SU-DHL-6 (cell line): ENCODE measurements at regions not wholly inside any gene's neighbourhood (a gene's known extent, or its start where the extent isn't known, plus 50 kb on each side); places are given as distances from the start of the nearest gene placed in this dataset.

Experiments used
- H2AFZ ChIP-seq: fragments of 200-600 bp; sonication (generic); 2 replicates; pipeline ENCODE4 v1.6.1; 2014; ENCODE audit warnings: low read depth, mild to moderate bottlenecking, moderate library complexity, mixed read lengths, antibody characterized with exemption, low read length; ENCODE audit not compliant: severe bottlenecking
- H3F3A ChIP-seq: fragments of 200-600 bp; shearing (Covaris generic); 2 replicates; pipeline ENCODE4 v1.6.0; 2016; ENCODE audit warnings: antibody characterized with exemption, mild to moderate bottlenecking; ENCODE audit not compliant: insufficient read depth
- H3K27ac ChIP-seq: fragments of 200-600 bp; sonication (generic); 2 replicates; pipeline ENCODE4 v1.5.1; 2016; ENCODE audit warnings: low read depth, mild to moderate bottlenecking, low read length, moderate library complexity, mixed read lengths
- H3K27me3 ChIP-seq: fragments of 200-600 bp; sonication (generic), shearing (Covaris generic); 2 replicates; pipeline ENCODE4 v1.6.0; 2014; ENCODE audit warnings: mild to moderate bottlenecking, low read length
- H3K36me3 ChIP-seq: fragments of 200-600 bp; sonication (generic); 2 replicates; pipeline ENCODE4 v1.6.1; 2014; ENCODE audit warnings: mild to moderate bottlenecking, low read length, mixed read lengths
- H3K4me2 ChIP-seq: fragments of 300-600, 200-600 bp; shearing (Covaris generic), sonication (generic); 2 replicates; pipeline ENCODE4 v1.6.0; 2014; ENCODE audit warnings: low read length, low read depth, mild to moderate bottlenecking; ENCODE audit not compliant: poor library complexity, severe bottlenecking
- H3K4me3 ChIP-seq: fragments of 200-600 bp; sonication (generic); 2 replicates; pipeline ENCODE4 v1.5.1; 2014; ENCODE audit warnings: antibody characterized with exemption, low read length, mild to moderate bottlenecking, mixed read lengths; ENCODE audit not compliant: insufficient read depth, poor library complexity, severe bottlenecking
- H3K79me2 ChIP-seq: fragments of 200-600 bp; sonication (generic); 2 replicates; pipeline ENCODE4 v1.6.1; 2014; ENCODE audit warnings: mild to moderate bottlenecking, low read length, moderate library complexity; ENCODE audit not compliant: insufficient read depth
- H3K9ac ChIP-seq: fragments of 200-600 bp; sonication (generic); 2 replicates; pipeline ENCODE4 v1.7.0; 2014; ENCODE audit warnings: mild to moderate bottlenecking, low read length
- H3K9me2 ChIP-seq: fragments of 200-600 bp; sonication (generic); replicated peaks from 2 replicates; pipeline ENCODE4 v1.6.1; 2014; ENCODE audit warnings: low read length; ENCODE audit not compliant: insufficient read depth
- H3K9me3 ChIP-seq: fragments of 200-600 bp; sonication (generic); 2 replicates; pipeline ENCODE4 v1.6.1; 2014; ENCODE audit warnings: low read length, mixed read lengths; ENCODE audit not compliant: insufficient read depth
- H4K20me1 ChIP-seq: fragments of 200-600 bp; sonication (generic); 2 replicates; pipeline ENCODE4 v1.6.1; 2014; ENCODE audit warnings: low read depth, mild to moderate bottlenecking, antibody characterized with exemption, low read length, moderate library complexity, mixed read lengths
- CTCF ChIP-seq: fragments of 200-600 bp; sonication (generic); IDR thresholded peaks from one replicate; pipeline ENCODE4 v1.5.1; 2017; ENCODE audit warnings: antibody characterized with exemption, mild to moderate bottlenecking, low read length, moderate library complexity; ENCODE audit not compliant: insufficient read depth, poor library complexity, severe bottlenecking
- EZH2phosphoT487 ChIP-seq: fragments of 200-600 bp; sonication (generic), shearing (Covaris generic); conservative IDR thresholded peaks from 2 replicates; pipeline ENCODE4 v1.6.1; 2018; ENCODE audit warnings: mild to moderate bottlenecking, antibody characterized with exemption, low read length, moderate library complexity, mixed read lengths

GRCh38 chr22:27616033-27616432, 185.5 kb downstream of the MN1 start:
- H3K9ac ChIP-seq = no peak overlapping the region

GRCh38 chr22:27617214-27617881, 184.2 kb downstream of the MN1 start:
- no peak overlapping the region for H3K9ac ChIP-seq
- H3K79me2 ChIP-seq = no peaks in the 10 kb centered on the region
- no peaks in the 10 kb centered on the region for H3F3A ChIP-seq
- H3K4me2 ChIP-seq = no peak overlapping the region
- H4K20me1 ChIP-seq = no peaks in the 10 kb centered on the region
- no peaks in the 10 kb centered on the region for H3K9me2 ChIP-seq
- H2AFZ ChIP-seq = no peak overlapping the region
- H3K27me3 ChIP-seq = no peaks in the 10 kb centered on the region
- TF ChIP-seq CTCF = no peak
- H3K4me3 ChIP-seq = no peak overlapping the region
- H3K27ac ChIP-seq = no peak overlapping the region
- no peaks in the 10 kb centered on the region for H3K9me3 ChIP-seq
- H3K36me3 ChIP-seq = no peaks in the 10 kb centered on the region

More at GRCh38 chr22:27616033-27616432, 185.5 kb downstream of the MN1 start:
- Histone ChIP-seq H3K4me3 (no peak overlapping the region), H3K27me3 (no peaks in the 10 kb centered on the region), H2AFZ (no peak overlapping the region), H3K9me2 (no peaks in the 10 kb centered on the region), H4K20me1 (no peaks in the 10 kb centered on the region), H3K79me2 (no peaks in the 10 kb centered on the region), H3K4me2 (no peak overlapping the region), H3K9me3 (no peaks in the 10 kb centered on the region), H3F3A (no peaks in the 10 kb centered on the region), H3K27ac (no peak overlapping the region), H3K36me3 (no peaks in the 10 kb centered on the region)
- TF ChIP-seq EZH2phosphoT487 (no peak), CTCF (no peak)

- Histone ChIP-seq H3K79me2 (no peaks in the 10 kb centered on the region), H3K27ac (no peak overlapping the region), H3K9me2 (no peaks in the 10 kb centered on the region), H3K4me2 (no peak overlapping the region), H3K4me3 (no peak overlapping the region), H3K36me3 (no peaks in the 10 kb centered on the region), H4K20me1 (no peaks in the 10 kb centered on the region), H2AFZ (no peak overlapping the region), H3F3A (no peaks in the 10 kb centered on the region), H3K9me3 (no peaks in the 10 kb centered on the region), H3K27me3 (no peaks in the 10 kb centered on the region), H3K9ac (no peak overlapping the region)
- TF ChIP-seq EZH2phosphoT487 = no peak
- no peak for TF ChIP-seq CTCF
These were observed 181.0 kb downstream of the MN1 start for GRCh38 chr22:27620367-27621154.
